ENCODE measurements at regions not wholly inside any gene's neighbourhood (a gene's known extent, or its start where the extent isn't known, plus 50 kb on each side); places are given as distances from the start of the nearest gene placed in this dataset.

- TF ChIP-seq EZH2 (IDR thresholded peaks at IDR 0.05; ENCODE audit: insufficient read depth, poor library complexity, severe bottlenecking) (no peak), EZH2phosphoT487 (IDR thresholded peaks at IDR 0.05; ENCODE audit: insufficient read depth, low read depth) (no peak)
Measured at GRCh38 chr3:498487-498886, 301.9 kb downstream of the CHL1 start.
